Nephron progenitor cell (in vitro differentiated cells): ENCODE measurements at regions not wholly inside any gene's neighbourhood (a gene's known extent, or its start where the extent isn't known, plus 50 kb on each side); places are given as distances from the start of the nearest gene placed in this dataset.
A peak's percentile ranks its signal among the peaks of the same experiment; 100 is the strongest.

Experiments used
- DNase-seq: peaks from one replicate; pipeline ENCODE4 v3.0.0; 2021
- H3K27ac Mint-ChIP-seq: 2 replicates; pipeline ENCODE4 v1.8.0; 2021; ENCODE audit warnings: mild to moderate bottlenecking, moderate library complexity, mixed read lengths
- H3K27me3 Mint-ChIP-seq: 2 replicates; pipeline ENCODE4 v1.8.0; 2021; ENCODE audit warnings: mild to moderate bottlenecking, low read depth, mixed read lengths; ENCODE audit not compliant: poor library complexity
- H3K36me3 Mint-ChIP-seq: 2 replicates; pipeline ENCODE4 v1.8.0; 2021; ENCODE audit warnings: low read depth, mixed read lengths
- H3K4me1 Mint-ChIP-seq: 2 replicates; pipeline ENCODE4 v1.8.0; 2021; ENCODE audit warnings: mixed read lengths
- H3K4me3 Mint-ChIP-seq: 2 replicates; pipeline ENCODE4 v1.8.0; 2021; ENCODE audit warnings: mild to moderate bottlenecking, moderate library complexity, mixed read lengths
- H3K9me3 Mint-ChIP-seq: 2 replicates; pipeline ENCODE4 v1.8.0; 2021; ENCODE audit warnings: mild to moderate bottlenecking, moderate library complexity, mixed read lengths
- CTCF ChIP-seq: fragments of 200-600 bp; sonication (generic); IDR thresholded peaks from 2 replicates; pipeline ENCODE4 v1.5.0; 2021; ENCODE audit warnings: antibody characterized with exemption

- H3K9me3 Mint-ChIP-seq, result no peaks in the 10 kb centered on the region
- H3K36me3 Mint-ChIP-seq, result no peaks in the 10 kb centered on the region
Measured at GRCh38 chr13:80547885-80548825, 207.2 kb upstream of the SPRY2 start.

GRCh38 chr13:80547341-80547740, 206.4 kb upstream of the SPRY2 start:
- no peak for TF ChIP-seq CTCF
- no peaks in the 10 kb centered on the region for H3K27me3 Mint-ChIP-seq
- no peak overlapping the region for H3K4me3 Mint-ChIP-seq
- no peak overlapping the region for H3K27ac Mint-ChIP-seq
- peaks cover 21% of the 10 kb centered on the region for H3K4me1 Mint-ChIP-seq
- H3K9me3 Mint-ChIP-seq, result peaks cover 3% of the 10 kb centered on the region
- H3K36me3 Mint-ChIP-seq, result no peaks in the 10 kb centered on the region
- no peak for DNase-seq

More at GRCh38 chr13:80547885-80548825, 207.2 kb upstream of the SPRY2 start:
- H3K27ac Mint-ChIP-seq, result peak overlapping the region; percentile 24
- H3K27me3 Mint-ChIP-seq, result no peaks in the 10 kb centered on the region
- H3K4me3 Mint-ChIP-seq, result no peak overlapping the region
- TF ChIP-seq CTCF, result no peak
- peaks cover 30% of the 10 kb centered on the region for H3K4me1 Mint-ChIP-seq
- no peak for DNase-seq

- Mint-ChIP-seq H3K4me1 (no peaks in the 10 kb centered on the region), H3K27me3 (peaks cover 3% of the 10 kb centered on the region), H3K36me3 (peaks cover 5% of the 10 kb centered on the region), H3K4me3 (no peak overlapping the region), H3K9me3 (peaks cover 23% of the 10 kb centered on the region), H3K27ac (no peak overlapping the region)
- no peak for TF ChIP-seq CTCF
- no peak for DNase-seq
Measured at GRCh38 chr13:80533175-80533574, 192.2 kb upstream of the SPRY2 start.

GRCh38 chr13:80530902-80531301, 190.0 kb upstream of the SPRY2 start:
- Mint-ChIP-seq H3K9me3 (peaks cover 17% of the 10 kb centered on the region), H3K4me3 (no peak overlapping the region), H3K27ac (no peak overlapping the region), H3K27me3 (peaks cover 3% of the 10 kb centered on the region), H3K36me3 (peaks cover 5% of the 10 kb centered on the region), H3K4me1 (no peaks in the 10 kb centered on the region)
- TF ChIP-seq CTCF, result no peak
- DNase-seq, result no peak

GRCh38 chr13:80530191-80530590, 189.3 kb upstream of the SPRY2 start:
- Mint-ChIP-seq H3K36me3 (peaks cover 5% of the 10 kb centered on the region), H3K4me1 (no peaks in the 10 kb centered on the region), H3K27me3 (peaks cover 3% of the 10 kb centered on the region), H3K9me3 (peaks cover 17% of the 10 kb centered on the region), H3K4me3 (no peak overlapping the region), H3K27ac (no peak overlapping the region)
- no peak for DNase-seq
- TF ChIP-seq CTCF, result no peak

GRCh38 chr13:80529734-80530133, 188.8 kb upstream of the SPRY2 start:
- TF ChIP-seq CTCF, result no peak
- Mint-ChIP-seq H3K27me3 (peaks cover 3% of the 10 kb centered on the region), H3K4me1 (no peaks in the 10 kb centered on the region), H3K4me3 (no peak overlapping the region), H3K36me3 (peaks cover 5% of the 10 kb centered on the region), H3K9me3 (peaks cover 17% of the 10 kb centered on the region), H3K27ac (no peak overlapping the region)
- no peak for DNase-seq
